Suprapubic skin (tissue), 3 donors: ENCODE measurements at regions not wholly inside any gene's neighbourhood (a gene's known extent, or its start where the extent isn't known, plus 50 kb on each side); places are given as distances from the start of the nearest gene placed in this dataset.

ENCODE experiments used
- CTCF ChIP-seq, 2 donors: fragments of 200-600 bp in 1 of 2; fragments of 450-650 bp in 1 of 2; sonication (generic) in 1 of 2; IDR thresholded peaks; one replicate each; pipeline ENCODE4 v1.5.1; 2016 to 2019; ENCODE audit warnings: antibody characterized with exemption in 2 of 2, mild to moderate bottlenecking in 1 of 2, moderate library complexity in 1 of 2
- EP300 ChIP-seq: sonication (generic); formaldehyde crosslinking; IDR thresholded peaks from one replicate; pipeline ENCODE4 v1.6.1; 2017; ENCODE audit warnings: antibody characterized with exemption

GRCh38 chr3:197432384-197433127 is 123.2 kb downstream of the BDH1 start:
- no peak for TF ChIP-seq CTCF (IDR thresholded peaks at IDR 0.05)
- no peak for TF ChIP-seq EP300
